Adrenal gland (tissue), 9 donors: ENCODE measurements at regions not wholly inside any gene's neighbourhood (a gene's known extent, or its start where the extent isn't known, plus 50 kb on each side); places are given as distances from the start of the nearest gene placed in this dataset.

Source experiments
- DNase-seq, 7 donors: peaks; one replicate each; pipeline ENCODE4 v3.0.0-alpha.2; 2019 to 2020
- H3K27ac ChIP-seq, 5 donors: fragments of 200-600 bp; sonication (generic) in 4 of 5; 1 replicate in 3 of 5; 2 replicates in 2 of 5; pipeline versions ENCODE4 v1.5.1 to v1.8.0; 2016 to 2020; ENCODE audit warnings: mild to moderate bottlenecking in 1 of 5
- H3K27me3 ChIP-seq: fragments of 200-600 bp; 2 replicates; pipeline ENCODE4 v1.8.0; 2021
- H3K36me3 ChIP-seq, 2 donors: fragments of 200-600 bp; replicated peaks in 1 of 2; 1 replicate in 1 of 2; 2 replicates in 1 of 2; pipeline versions ENCODE4 v1.5.1 to v1.8.0; 2018 to 2022
- H3K4me1 ChIP-seq, 2 donors: fragments of 200-600 bp; replicated peaks in 1 of 2; 1 replicate in 1 of 2; 2 replicates in 1 of 2; pipeline versions ENCODE4 v1.5.1 to v1.8.0; 2018 to 2021
- H3K4me3 ChIP-seq, 4 donors: fragments of 200-600 bp; sonication (generic) in 3 of 4; one replicate each; pipeline ENCODE4 v1.5.1; 2016 to 2018
- H3K9me3 ChIP-seq, 3 donors: fragments of 200-600 bp; sonication (generic) in 1 of 3; replicated peaks in 1 of 3; 1 replicate in 2 of 3; 2 replicates in 1 of 3; pipeline versions ENCODE4 v1.5.1 to v1.8.0; 2016 to 2021
- POLR2A ChIP-seq, 2 donors: fragments of 450-650 bp; IDR thresholded peaks; one replicate each; pipeline ENCODE4 v1.6.1; 2017; ENCODE audit warnings: antibody characterized with exemption in 2 of 2, mild to moderate bottlenecking in 2 of 2, moderate library complexity in 1 of 2
- WGBS, 4 donors: extraction: QIAGEN DNeasy Blood & Tissue Kit in 2 of 4; methylation state at CpG; one replicate each; pipeline versions ENCODE4 v1.1.5 to v1.1.7; 2013 to 2017; 5-methylcytosine and 5-hydroxymethylcytosine counted together
- intact Hi-C, 2 donors: fragments of 100-400 bp; cut with DNase I; formaldehyde crosslinking; loops; one replicate each; pipeline versions ENCODE4 v1.14.1 to v1.15.0; 2022 to 2023
- TF ChIP-seq, protein P1 (sequence below), 6 experiments: fragments of 450-650 bp in 4 of 6; fragments of 200-600 bp in 2 of 6; sonication (generic) in 1 of 6; IDR thresholded peaks; 1 replicate in 5 of 6; 2 replicates in 1 of 6; pipeline versions ENCODE4 v1.5.1 to v1.8.0; 2016 to 2021; ENCODE audit warnings: antibody characterized with exemption in 6 of 6, mild to moderate bottlenecking in 2 of 6, moderate library complexity in 1 of 6
- donor health status: healthy with polysubstance abuse.
- donor health status: Bipolar disorder and iron deficiency.
- donor health status: DM: yes; HTN: yes; CAD: no.
- donor health status: DM: no; HTN: no; CAD: no.
- donor health status: DM: no; HTN: no; CAD: no.

DNA sequence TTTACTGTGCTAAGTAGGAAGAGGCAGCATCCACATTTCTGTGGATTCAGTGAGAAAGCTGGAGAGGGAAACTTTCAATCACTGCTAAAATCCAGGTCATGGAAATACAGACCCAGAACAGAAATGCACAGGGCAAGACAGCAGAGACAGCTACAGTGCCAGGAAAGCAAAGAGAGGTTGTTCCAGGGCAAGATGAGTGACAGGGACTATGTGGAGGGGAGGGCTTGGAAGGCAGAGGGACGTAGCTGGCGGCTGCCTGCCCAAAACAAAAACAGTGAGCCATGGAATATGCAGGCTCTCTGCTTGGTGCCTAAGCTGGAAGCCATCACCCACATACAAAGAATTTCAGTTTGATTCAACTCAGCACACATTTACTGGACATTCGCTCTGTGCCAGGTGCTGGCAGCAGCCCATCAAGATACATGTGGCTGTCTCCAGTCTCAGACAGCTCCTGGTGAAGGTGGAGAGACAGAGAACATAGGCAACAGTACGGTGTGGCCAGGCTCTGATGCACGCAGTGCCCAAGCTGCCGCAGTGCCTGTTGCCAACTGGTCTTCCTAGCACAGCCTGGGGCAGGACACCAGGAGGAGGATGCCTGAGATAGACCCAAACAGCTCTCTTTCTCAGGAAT lies 88.7 kb downstream of the AIPL1 start:
- Histone ChIP-seq H3K4me3 (no peak overlapping the region), H3K36me3 (no peaks in the 10 kb centered on the region), H3K4me1 (no peaks in the 10 kb centered on the region), H3K27ac (no peak overlapping the region), H3K9me3 (no peaks in the 10 kb centered on the region), H3K27me3 (peaks cover 3% of the 10 kb centered on the region)
- intact Hi-C loops: no loop called here
- 52 to 69% (median 65%) methylated on average over 3 to 6 of the region's 6 CpGs for WGBS, 4 donors
- no peak for TF ChIP-seq POLR2A (IDR thresholded peaks at IDR 0.05)
- TF ChIP-seq, protein P1, sequence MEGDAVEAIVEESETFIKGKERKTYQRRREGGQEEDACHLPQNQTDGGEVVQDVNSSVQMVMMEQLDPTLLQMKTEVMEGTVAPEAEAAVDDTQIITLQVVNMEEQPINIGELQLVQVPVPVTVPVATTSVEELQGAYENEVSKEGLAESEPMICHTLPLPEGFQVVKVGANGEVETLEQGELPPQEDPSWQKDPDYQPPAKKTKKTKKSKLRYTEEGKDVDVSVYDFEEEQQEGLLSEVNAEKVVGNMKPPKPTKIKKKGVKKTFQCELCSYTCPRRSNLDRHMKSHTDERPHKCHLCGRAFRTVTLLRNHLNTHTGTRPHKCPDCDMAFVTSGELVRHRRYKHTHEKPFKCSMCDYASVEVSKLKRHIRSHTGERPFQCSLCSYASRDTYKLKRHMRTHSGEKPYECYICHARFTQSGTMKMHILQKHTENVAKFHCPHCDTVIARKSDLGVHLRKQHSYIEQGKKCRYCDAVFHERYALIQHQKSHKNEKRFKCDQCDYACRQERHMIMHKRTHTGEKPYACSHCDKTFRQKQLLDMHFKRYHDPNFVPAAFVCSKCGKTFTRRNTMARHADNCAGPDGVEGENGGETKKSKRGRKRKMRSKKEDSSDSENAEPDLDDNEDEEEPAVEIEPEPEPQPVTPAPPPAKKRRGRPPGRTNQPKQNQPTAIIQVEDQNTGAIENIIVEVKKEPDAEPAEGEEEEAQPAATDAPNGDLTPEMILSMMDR (IDR thresholded peaks at IDR 0.05): no peak
- DNase-seq: no peak

DNA sequence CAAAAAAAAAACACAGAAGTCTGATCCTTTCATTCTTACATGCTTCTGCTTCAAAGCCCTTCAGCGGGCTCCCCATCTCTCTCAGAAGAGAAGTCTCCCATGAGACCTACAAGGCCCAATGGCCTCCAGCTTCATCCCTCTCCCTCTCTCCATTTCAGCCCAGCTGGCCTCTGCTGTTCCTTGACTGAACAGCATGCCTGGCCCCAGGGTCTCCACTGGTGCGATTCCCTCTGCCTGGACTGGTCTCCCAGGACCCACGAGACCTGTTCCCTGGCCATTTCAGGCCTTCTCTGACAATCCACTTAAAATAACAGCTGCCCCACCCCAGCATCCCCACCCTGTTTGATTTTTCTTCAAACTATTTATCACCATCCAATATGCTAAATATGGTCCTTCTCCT lies 91.2 kb downstream of the AIPL1 start:
- Histone ChIP-seq H3K9me3 (no peaks in the 10 kb centered on the region), H3K4me3 (no peak overlapping the region), H3K27me3 (no peaks in the 10 kb centered on the region), H3K27ac (no peak overlapping the region), H3K36me3 (no peaks in the 10 kb centered on the region), H3K4me1 (no peaks in the 10 kb centered on the region)
- 71 to 89% (median 86%) methylated on average over 3 of the region's 3 CpGs for WGBS, 4 donors
- intact Hi-C loops: no loop called here
- DNase-seq: no peak
- TF ChIP-seq POLR2A (IDR thresholded peaks at IDR 0.05): no peak
- TF ChIP-seq, protein P1 (IDR thresholded peaks at IDR 0.05): no peak

DNA sequence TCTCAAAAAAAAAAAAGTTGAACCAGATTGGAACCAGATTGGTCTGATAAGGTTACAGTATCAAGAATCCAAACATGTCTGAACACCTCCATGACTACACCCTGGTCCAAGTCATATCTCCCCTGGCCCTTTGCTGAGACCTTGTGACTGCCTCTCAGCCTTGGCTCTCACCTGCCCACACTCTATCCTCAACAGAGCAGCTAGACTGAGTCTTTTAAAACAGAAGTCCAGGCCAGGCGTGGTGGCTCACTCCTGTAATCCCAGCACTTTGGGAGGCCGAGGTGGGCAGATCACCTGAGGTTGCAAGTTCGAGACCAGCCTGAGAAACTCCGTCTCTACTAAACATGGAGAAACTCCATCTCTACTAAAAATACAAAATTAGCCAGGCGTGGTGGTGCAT lies 91.7 kb downstream of the AIPL1 start:
- DNase-seq: no peak
- TF ChIP-seq POLR2A (IDR thresholded peaks at IDR 0.05): no peak
- TF ChIP-seq, protein P1 (IDR thresholded peaks at IDR 0.05): no peak
- Histone ChIP-seq H3K27me3 (no peaks in the 10 kb centered on the region), H3K36me3 (no peaks in the 10 kb centered on the region), H3K27ac (no peak overlapping the region), H3K4me3 (no peak overlapping the region), H3K4me1 (no peaks in the 10 kb centered on the region), H3K9me3 (no peaks in the 10 kb centered on the region)
- 72 to 86% (median 84%) methylated on average over 2 to 5 of the region's 5 CpGs for WGBS, 4 donors
- intact Hi-C loops: no loop called here

DNA sequence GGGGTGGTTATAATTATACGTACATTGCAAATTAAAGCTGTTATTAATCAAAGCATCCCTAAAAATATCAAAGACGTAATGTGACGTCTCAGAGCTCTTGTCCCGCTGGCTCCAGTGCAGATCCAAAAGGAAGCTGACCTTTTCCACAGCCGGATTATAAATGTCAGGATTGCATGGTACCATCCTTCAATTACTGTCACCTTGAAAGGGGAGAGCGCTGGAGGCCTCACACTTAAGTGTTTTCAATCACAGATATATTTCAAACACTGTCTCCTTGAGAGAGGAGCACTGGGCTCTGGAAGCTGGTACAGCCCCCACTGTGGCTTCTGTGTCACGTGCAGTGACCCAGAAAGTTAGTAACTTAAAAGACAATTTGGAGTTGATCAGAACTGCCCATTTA lies 94.2 kb downstream of the AIPL1 start:
- DNase-seq: no peak
- no peak for TF ChIP-seq POLR2A (IDR thresholded peaks at IDR 0.05)
- TF ChIP-seq, protein P1 (IDR thresholded peaks at IDR 0.05): no peak
- Histone ChIP-seq H3K27me3 (no peaks in the 10 kb centered on the region), H3K4me3 (no peak overlapping the region), H3K4me1 (no peaks in the 10 kb centered on the region), H3K27ac (no peak overlapping the region), H3K36me3 (no peaks in the 10 kb centered on the region), H3K9me3 (no peaks in the 10 kb centered on the region)
- intact Hi-C loops: no loop called here
- 33 to 50% (median 43%) methylated on average over 7 of the region's 7 CpGs for WGBS, 4 donors
